ENCODE measurements at regions not wholly inside any gene's neighbourhood (a gene's known extent, or its start where the extent isn't known, plus 50 kb on each side); places are given as distances from the start of the nearest gene placed in this dataset.
A peak's percentile ranks its signal among the peaks of the same experiment; 100 is the strongest.

DNA sequence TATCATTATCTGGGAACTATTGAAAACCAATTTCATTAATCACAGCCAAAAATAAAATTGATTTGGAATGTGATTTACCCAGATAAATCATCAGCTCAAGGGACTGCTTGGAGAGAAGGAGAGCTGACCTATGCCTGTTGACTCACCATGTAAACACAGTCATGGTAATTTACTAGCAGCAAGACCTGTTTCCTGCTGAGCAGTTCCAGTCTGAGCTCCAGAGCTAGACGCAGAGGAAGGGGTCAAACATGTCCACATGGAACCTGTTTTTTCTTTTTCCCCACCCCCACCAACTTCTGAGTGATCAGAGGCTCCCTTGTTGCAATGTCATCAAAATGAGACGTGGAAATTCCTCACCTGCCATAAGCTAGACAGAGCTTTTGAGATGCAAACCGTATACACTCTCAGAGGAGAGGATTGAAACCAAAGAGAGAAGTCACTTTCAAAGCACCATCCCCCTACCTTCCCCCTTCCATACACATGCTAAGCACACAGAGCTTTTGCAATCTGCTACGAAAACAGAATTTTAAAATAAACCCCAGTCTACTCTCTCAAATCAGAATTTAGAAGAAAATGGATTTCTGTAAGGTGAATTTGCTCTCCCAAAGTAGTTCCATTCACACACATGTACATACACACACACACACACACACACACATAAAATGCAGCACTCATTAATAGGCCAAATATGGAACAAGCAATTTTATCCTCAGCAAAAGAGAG lies 55.9 kb upstream of the PTGFRN start:
- intact Hi-C loops (cut with DNase I; ENCODE audit: low total_unique reads), result no loop called here
- H3K4me3 ChIP-seq, result no peak overlapping the region
- no peaks in the 10 kb centered on the region for H3K27me3 ChIP-seq
- H3K27ac ChIP-seq, result peak overlapping the region; percentile 19 to 28
- no peaks in the 10 kb centered on the region for H3K36me3 ChIP-seq
- H3K9me3 ChIP-seq, result no peaks in the 10 kb centered on the region
- peaks cover 0 to 4% of the 10 kb centered on the region in 2 donors for H3K4me1 ChIP-seq
- TF ChIP-seq POLR2A (IDR thresholded peaks at IDR 0.05), result no peak
- DNase-seq, result peak in 1 of 2 donors; percentile 34

GRCh38 chr1:116854403-116854690 lies 55.4 kb upstream of the PTGFRN start:
- no peaks in the 10 kb centered on the region for H3K27me3 ChIP-seq
- TF ChIP-seq POLR2A (IDR thresholded peaks at IDR 0.05) (no peak), CTCF (IDR thresholded peaks at IDR 0.05) (peak in 1 of 4 experiments; percentile 12)
- H3K4me3 ChIP-seq, result no peak overlapping the region
- intact Hi-C loops (cut with DNase I; ENCODE audit: low total_unique reads), result no loop called here
- DNase-seq, result no peak
- H3K9me3 ChIP-seq, result no peaks in the 10 kb centered on the region
- H3K36me3 ChIP-seq, result no peaks in the 10 kb centered on the region
- peak overlapping the region in 1 of 2 donors; percentile 69 for H3K27ac ChIP-seq
- H3K4me1 ChIP-seq, result peaks cover 0 to 4% of the 10 kb centered on the region in 2 donors

DNA sequence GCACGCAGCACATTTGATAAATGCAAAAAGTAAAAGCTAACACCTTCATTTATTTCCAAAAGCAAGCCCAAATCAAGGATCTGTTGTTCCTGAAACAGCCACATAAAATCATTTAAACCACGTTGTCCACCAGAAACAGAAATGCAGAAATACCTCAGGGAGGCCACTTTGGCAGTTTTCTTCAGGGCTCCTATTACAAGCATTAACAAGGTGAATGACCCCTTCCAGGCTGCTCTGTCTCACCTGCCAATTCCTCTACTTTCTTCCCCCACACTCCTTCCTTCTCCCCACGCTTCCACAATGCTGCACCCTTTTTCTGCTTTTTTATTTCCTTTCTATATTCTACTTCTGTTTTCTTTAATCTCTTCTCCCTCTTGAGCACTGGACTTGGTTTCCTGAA lies 55.0 kb upstream of the PTGFRN start:
- H3K4me3 ChIP-seq, result no peak overlapping the region
- peak overlapping the region; percentile 1 to 69 for H3K27ac ChIP-seq
- no peak for TF ChIP-seq CTCF (IDR thresholded peaks at IDR 0.05)
- TF ChIP-seq POLR2A (IDR thresholded peaks at IDR 0.05), result no peak
- intact Hi-C loops (cut with DNase I; ENCODE audit: low total_unique reads), result no loop called here
- H3K4me1 ChIP-seq, result peaks cover 0 to 4% of the 10 kb centered on the region in 2 donors
- H3K9me3 ChIP-seq, result no peaks in the 10 kb centered on the region
- H3K36me3 ChIP-seq, result no peaks in the 10 kb centered on the region
- DNase-seq, result no peak
- no peaks in the 10 kb centered on the region for H3K27me3 ChIP-seq

GRCh38 chr1:116855191-116855619 lies 54.5 kb upstream of the PTGFRN start:
- no peak for TF ChIP-seq CTCF (IDR thresholded peaks at IDR 0.05)
- TF ChIP-seq POLR2A (IDR thresholded peaks at IDR 0.05), result no peak
- DNase-seq, result peak in 1 of 2 donors; percentile 37
- intact Hi-C loops (cut with DNase I; ENCODE audit: low total_unique reads), result no loop called here
- Histone ChIP-seq H3K4me1 (peaks cover 0 to 4% of the 10 kb centered on the region in 2 donors), H3K27me3 (no peaks in the 10 kb centered on the region), H3K27ac (peak overlapping the region; percentile 1 to 69), H3K36me3 (no peaks in the 10 kb centered on the region), H3K9me3 (no peaks in the 10 kb centered on the region), H3K4me3 (no peak overlapping the region)

DNA sequence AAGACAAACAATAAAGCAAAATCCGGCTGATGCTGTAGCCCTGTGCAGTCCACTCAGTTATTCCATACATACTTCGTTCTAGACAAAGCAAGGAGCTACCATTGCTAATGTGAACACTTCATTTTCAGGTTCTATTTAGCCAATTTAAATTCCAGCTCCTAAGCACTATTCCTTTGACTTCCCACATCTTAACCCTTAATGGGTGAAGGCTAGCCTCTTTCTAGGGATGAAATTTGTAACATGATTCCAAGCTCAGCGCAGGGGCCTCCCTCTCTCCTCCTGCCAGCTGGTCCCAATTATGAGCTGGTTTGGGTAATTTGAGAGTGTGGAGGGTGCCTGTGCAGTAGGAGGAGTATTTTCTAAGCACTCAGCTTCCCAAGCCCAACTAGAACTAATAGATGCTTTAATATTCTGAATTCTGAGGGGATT lies 53.9 kb upstream of the PTGFRN start:
- TF ChIP-seq CTCF (IDR thresholded peaks at IDR 0.05) (no peak), POLR2A (IDR thresholded peaks at IDR 0.05) (no peak)
- H3K27ac ChIP-seq, result peak overlapping the region; percentile 2 to 69
- H3K36me3 ChIP-seq, result no peaks in the 10 kb centered on the region
- H3K27me3 ChIP-seq, result no peaks in the 10 kb centered on the region
- no peak for DNase-seq
- intact Hi-C loops (cut with DNase I; ENCODE audit: low total_unique reads), result no loop called here
- H3K4me3 ChIP-seq, result no peak overlapping the region
- H3K4me1 ChIP-seq, result peaks cover 0 to 4% of the 10 kb centered on the region in 2 donors
- H3K9me3 ChIP-seq, result no peaks in the 10 kb centered on the region
